SK-N-SH treated with all-trans-retinoic acid at 6 μM for 48 hours (cell line): ENCODE measurements at regions not wholly inside any gene's neighbourhood (a gene's known extent, or its start where the extent isn't known, plus 50 kb on each side); places are given as distances from the start of the nearest gene placed in this dataset.

Source experiments
- ARNTL ChIP-seq: fragments of 450-650 bp; formaldehyde crosslinking; IDR thresholded peaks from 2 replicates; pipeline ENCODE4 v1.5.0; 2020; ENCODE audit warnings: low read depth, mild to moderate bottlenecking, moderate library complexity, borderline replicate concordance
- ISL1 ChIP-seq: fragments of 250-450 bp; sonication (Bioruptor Pico); IDR thresholded peaks from 2 replicates; pipeline ENCODE4 v2.1.2; 2022; ENCODE audit warnings: mild to moderate bottlenecking, moderate library complexity
- TOX ChIP-seq: fragments of 250-450 bp; sonication (Bioruptor Pico); IDR thresholded peaks from 2 replicates; pipeline ENCODE4 v1.8.0; 2021; ENCODE audit warnings: mild to moderate bottlenecking, moderate library complexity, borderline replicate concordance
- ZNF70 ChIP-seq: fragments of 450-650 bp; formaldehyde crosslinking; IDR thresholded peaks from 2 replicates; pipeline ENCODE4 v1.5.0; 2020; ENCODE audit warnings: mild to moderate bottlenecking, moderate library complexity
- ZNF8 ChIP-seq: fragments of 450-650 bp; formaldehyde crosslinking; IDR thresholded peaks from 2 replicates; pipeline ENCODE4 v1.5.0; 2020; ENCODE audit warnings: mild to moderate bottlenecking, moderate library complexity

DNA sequence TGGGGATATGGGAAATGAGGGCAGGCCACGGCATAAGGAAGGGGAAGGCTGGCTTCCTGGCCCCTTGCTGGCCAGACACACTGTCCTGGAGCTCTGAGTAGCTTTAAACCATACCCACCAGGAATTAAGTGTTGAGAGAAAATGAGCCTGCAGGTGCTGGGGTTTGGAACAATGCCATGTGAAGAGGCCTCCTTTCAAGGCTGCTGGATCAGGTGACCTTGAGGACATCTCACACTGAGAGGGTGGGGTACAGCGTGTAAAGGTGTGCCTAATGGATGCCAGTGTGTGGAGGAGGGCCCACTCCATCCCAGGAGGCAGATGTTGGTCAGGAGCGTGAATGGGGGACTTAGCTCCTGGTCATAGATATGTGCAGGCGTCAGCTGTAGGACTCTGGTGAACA lies 74.8 kb upstream of the MLN start:
- TF ChIP-seq ISL1 (CRISPR knock-in tag), result no peak
- no peak for TF ChIP-seq TOX
- no peak for TF ChIP-seq ZNF8 (CRISPR knock-in tag)
- no peak for TF ChIP-seq ZNF70 (CRISPR knock-in tag)
- TF ChIP-seq ARNTL, result no peak
